Mesendoderm (in vitro differentiated cells): ENCODE measurements at regions not wholly inside any gene's neighbourhood (a gene's known extent, or its start where the extent isn't known, plus 50 kb on each side); places are given as distances from the start of the nearest gene placed in this dataset.
A peak's percentile ranks its signal among the peaks of the same experiment; 100 is the strongest.
"Not testable (repeated sequence)": the region's sequence is repeated elsewhere in the genome, so short reads cannot be mapped to it uniquely, and the experiment has no call there.

ENCODE experiments used
- DNase-seq: peaks from one replicate; pipeline ENCODE4 v3.0.0; 2013
- H2AK5ac ChIP-seq: 2 replicates; pipeline ENCODE4 v1.6.1; 2013; ENCODE audit warnings: low read length, inconsistent platforms
- H2BK120ac ChIP-seq: 2 replicates; pipeline ENCODE4 v1.6.1; 2013; ENCODE audit warnings: low read depth, mild to moderate bottlenecking, low read length, moderate library complexity, mixed read lengths
- H2BK15ac ChIP-seq: replicated peaks from 2 replicates; pipeline ENCODE4 v1.6.1; 2013; ENCODE audit warnings: low read depth, mild to moderate bottlenecking, moderate library complexity
- H2BK5ac ChIP-seq: 2 replicates; pipeline ENCODE4 v1.6.1; 2013; ENCODE audit warnings: low read length, inconsistent platforms
- H3K18ac ChIP-seq: 2 replicates; pipeline ENCODE4 v1.6.1; 2013; ENCODE audit warnings: mild to moderate bottlenecking, low read length, mixed read lengths
- H3K23ac ChIP-seq: one replicate; pipeline ENCODE4 v1.6.1; 2013; ENCODE audit warnings: low read length
- H3K27ac ChIP-seq: 2 replicates; pipeline ENCODE4 v1.5.1; 2013; ENCODE audit warnings: low read depth, mild to moderate bottlenecking, inconsistent platforms, low read length, moderate library complexity
- H3K27me3 ChIP-seq: 2 replicates; pipeline ENCODE4 v1.6.1; 2013; ENCODE audit warnings: low read length, control low read depth, mild to moderate bottlenecking, inconsistent platforms; ENCODE audit not compliant: insufficient read depth, poor library complexity
- H3K36me3 ChIP-seq: 2 replicates; pipeline ENCODE4 v1.6.1; 2013; ENCODE audit warnings: low read length, inconsistent platforms; ENCODE audit not compliant: control insufficient read depth, insufficient read depth
- H3K4ac ChIP-seq: one replicate; pipeline ENCODE4 v1.6.1; 2013; ENCODE audit warnings: low read depth, mild to moderate bottlenecking, low read length, moderate library complexity
- H3K4me1 ChIP-seq: 2 replicates; pipeline ENCODE4 v1.6.1; 2013; ENCODE audit warnings: low read depth, low read length, inconsistent platforms; ENCODE audit not compliant: control insufficient read depth
- H3K4me2 ChIP-seq: 2 replicates; pipeline ENCODE4 v1.6.1; 2013; ENCODE audit warnings: low read length
- H3K4me3 ChIP-seq: 2 replicates; pipeline ENCODE4 v1.5.1; 2013; ENCODE audit warnings: mild to moderate bottlenecking, low read length
- H3K56ac ChIP-seq: one replicate; pipeline ENCODE4 v1.6.1; 2013; ENCODE audit warnings: low read length
- H3K79me1 ChIP-seq: 2 replicates; pipeline ENCODE4 v1.6.1; 2013; ENCODE audit warnings: low read length, inconsistent platforms
- H3K79me2 ChIP-seq: 2 replicates; pipeline ENCODE4 v1.6.1; 2013; ENCODE audit warnings: mild to moderate bottlenecking, low read length; ENCODE audit not compliant: control insufficient read depth, insufficient read depth
- H3K9ac ChIP-seq: 2 replicates; pipeline ENCODE4 v1.6.1; 2013; ENCODE audit warnings: low read length, inconsistent platforms
- H4K5ac ChIP-seq: one replicate; pipeline ENCODE4 v1.6.1; 2013; ENCODE audit warnings: low read length
- H4K8ac ChIP-seq: one replicate; pipeline ENCODE4 v1.6.1; 2013; ENCODE audit warnings: low read depth, mild to moderate bottlenecking, control low read depth, low read length, moderate library complexity
- WGBS: extraction: QIAGEN DNeasy Blood & Tissue Kit; methylation state at CpG from one replicate; pipeline ENCODE4 v1.1.7; 2013; ENCODE audit warnings: low lambda C conversion rate, missing lambda C conversion rate; ENCODE audit not compliant: insufficient coverage; ENCODE audit errors: extremely low coverage; 5-methylcytosine and 5-hydroxymethylcytosine counted together

DNA sequence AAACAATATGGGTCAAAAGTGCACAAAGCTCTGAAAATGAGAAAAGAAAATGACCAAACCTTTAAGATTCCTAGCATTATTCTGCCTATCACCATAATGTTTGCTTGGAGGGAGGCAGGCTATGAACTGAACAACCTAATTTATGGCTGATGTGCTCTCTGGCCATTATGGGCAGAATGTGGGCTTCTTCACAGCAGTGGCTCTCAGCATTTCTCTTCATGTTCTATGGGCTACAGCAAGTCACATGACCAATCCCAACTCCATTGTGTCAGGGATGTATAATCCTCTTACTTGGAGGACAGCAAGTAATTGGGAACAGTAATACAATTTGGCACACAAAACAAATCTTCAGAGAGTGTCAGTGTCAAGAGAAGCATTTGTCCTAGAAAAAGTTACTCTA lies 90.3 kb upstream of the ZNF658 start:
- H3K4me1 ChIP-seq, H2BK5ac ChIP-seq, H2BK15ac ChIP-seq, H3K18ac ChIP-seq, H3K4ac ChIP-seq, H3K4me2 ChIP-seq, H3K79me1 ChIP-seq, H3K36me3 ChIP-seq, H3K27me3 ChIP-seq, H3K9ac ChIP-seq, H4K5ac ChIP-seq, H3K79me2 ChIP-seq, H3K56ac ChIP-seq, H2BK120ac ChIP-seq, H3K23ac ChIP-seq, DNase-seq, H4K8ac ChIP-seq, H3K27ac ChIP-seq, H3K4me3 ChIP-seq, H2AK5ac ChIP-seq: not testable (repeated sequence)

GRCh38 chr9:66812367-66812766 lies 88.2 kb upstream of the ZNF658 start:
- H3K4ac ChIP-seq, H3K56ac ChIP-seq, H3K4me1 ChIP-seq, H4K5ac ChIP-seq, H2BK15ac ChIP-seq, H3K4me2 ChIP-seq, H4K8ac ChIP-seq, H3K79me2 ChIP-seq, H3K4me3 ChIP-seq, H3K18ac ChIP-seq, H3K36me3 ChIP-seq, H3K27ac ChIP-seq, H3K23ac ChIP-seq, H3K9ac ChIP-seq, H2AK5ac ChIP-seq, H3K27me3 ChIP-seq, DNase-seq, H3K79me1 ChIP-seq, H2BK5ac ChIP-seq, H2BK120ac ChIP-seq: not testable (repeated sequence)
- WGBS: no CpG with 5 or more reads among the region's 1 CpG

DNA sequence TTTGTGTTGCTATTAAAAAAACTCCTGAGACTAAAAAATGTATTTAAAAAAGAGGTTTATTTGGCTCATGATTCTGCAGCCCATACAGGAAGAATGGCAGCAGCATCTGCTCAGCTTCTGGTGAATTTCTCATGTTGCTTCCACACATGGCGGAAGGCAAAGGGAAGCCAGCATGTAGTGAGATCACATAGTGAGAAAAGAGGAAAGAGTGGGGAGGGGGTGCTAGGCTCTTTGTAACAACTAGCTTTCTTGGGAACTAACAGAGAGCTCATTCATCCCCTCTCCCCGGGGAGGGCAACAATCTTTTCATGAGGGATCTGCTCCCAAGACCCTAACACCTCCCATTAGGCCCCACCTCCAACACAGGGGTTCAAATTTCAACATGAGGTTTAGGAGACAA lies 87.6 kb upstream of the ZNF658 start:
- not testable (repeated sequence) for H3K79me1 ChIP-seq, H3K18ac ChIP-seq, H3K27me3 ChIP-seq, H3K56ac ChIP-seq, H3K4ac ChIP-seq, H3K27ac ChIP-seq, H3K23ac ChIP-seq, H2BK15ac ChIP-seq, H2BK5ac ChIP-seq, H3K79me2 ChIP-seq, H3K36me3 ChIP-seq, H3K4me2 ChIP-seq, H4K8ac ChIP-seq, H4K5ac ChIP-seq, H3K4me1 ChIP-seq, H2BK120ac ChIP-seq, H3K4me3 ChIP-seq, H3K9ac ChIP-seq, H2AK5ac ChIP-seq
- peak; percentile 60 for DNase-seq
- WGBS: no CpG with 5 or more reads among the region's 2 CpGs

DNA sequence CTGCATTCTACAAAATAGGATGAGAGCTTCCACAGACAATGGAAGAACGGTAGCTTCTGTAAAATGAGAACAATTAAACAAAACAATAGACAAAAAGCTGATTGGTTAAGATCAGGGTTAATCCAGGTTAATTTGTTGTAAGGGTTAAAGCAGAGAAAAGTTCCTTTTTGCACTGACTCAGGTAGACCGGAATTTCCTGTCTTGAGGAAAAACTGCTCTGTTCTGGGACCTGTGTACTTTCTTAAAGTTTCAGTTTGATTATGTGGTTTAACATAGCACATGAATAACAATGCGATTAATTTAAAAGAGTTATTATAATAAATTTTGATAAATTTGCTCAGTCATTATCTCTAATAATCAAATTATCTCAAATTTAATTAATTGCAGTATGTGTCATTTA lies 86.5 kb upstream of the ZNF658 start:
- H3K9ac ChIP-seq, H3K27me3 ChIP-seq, H3K18ac ChIP-seq, H3K4me3 ChIP-seq, H3K4me1 ChIP-seq, H3K36me3 ChIP-seq, H3K27ac ChIP-seq, H2BK15ac ChIP-seq, H2BK5ac ChIP-seq, H3K4ac ChIP-seq, H2AK5ac ChIP-seq, H4K5ac ChIP-seq, H2BK120ac ChIP-seq, H3K79me2 ChIP-seq, H3K56ac ChIP-seq, H3K23ac ChIP-seq, H4K8ac ChIP-seq, DNase-seq, H3K79me1 ChIP-seq, H3K4me2 ChIP-seq: not testable (repeated sequence)
- no CpG with 5 or more reads among the region's 3 CpGs for WGBS

DNA sequence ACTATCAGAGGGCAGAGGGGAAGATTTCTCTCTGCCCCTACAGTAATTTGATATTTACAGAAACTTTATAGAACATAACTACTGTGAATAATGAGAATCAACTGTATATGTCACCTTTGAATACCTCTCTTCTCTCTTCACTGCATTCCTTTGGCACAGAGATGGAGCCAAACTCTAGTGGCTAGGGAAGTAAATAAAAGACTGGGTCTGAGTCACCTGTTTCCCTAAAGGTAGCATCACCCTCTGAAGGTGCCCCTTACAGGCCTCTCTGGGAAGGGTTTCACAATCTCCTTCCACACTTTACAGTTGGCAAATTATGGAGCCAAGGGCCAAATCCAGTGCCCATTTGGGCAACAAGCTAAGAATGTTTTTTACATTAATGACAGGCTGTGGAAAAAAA lies 81.0 kb upstream of the ZNF658 start:
- H2AK5ac ChIP-seq: not testable (repeated sequence)

DNA sequence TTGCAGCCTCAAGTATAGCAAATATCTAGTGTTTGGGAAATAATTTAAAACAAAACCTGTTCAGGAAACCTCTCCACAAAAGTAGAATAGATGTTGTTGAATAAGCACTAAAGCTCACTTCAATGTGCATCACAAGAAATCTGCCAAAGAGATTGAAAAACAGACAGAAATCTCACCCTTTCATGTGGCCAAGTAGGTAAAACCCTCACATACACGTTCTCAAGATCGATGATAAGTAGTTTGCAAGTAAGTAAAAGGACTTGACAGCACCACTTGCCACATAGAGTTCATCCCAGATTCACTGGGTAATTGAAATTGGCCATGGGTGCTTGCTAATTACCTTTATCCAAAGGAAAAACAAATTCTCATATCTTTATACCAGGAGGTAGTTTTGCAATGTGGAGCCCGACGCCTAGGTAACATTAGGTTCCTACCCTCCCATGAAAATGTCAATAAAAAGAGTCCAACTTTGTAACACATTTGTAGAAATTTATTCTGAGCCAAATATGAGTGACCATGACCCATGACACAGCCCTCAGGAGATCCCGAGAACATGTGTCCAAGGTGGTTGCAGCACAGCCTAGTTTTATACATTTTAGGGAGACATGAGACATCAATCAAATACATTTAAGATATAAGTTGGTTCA lies 80.4 kb upstream of the ZNF658 start:
- H4K5ac ChIP-seq, H3K4me1 ChIP-seq, H3K18ac ChIP-seq, H3K4me2 ChIP-seq, H3K79me1 ChIP-seq, H3K23ac ChIP-seq, H3K79me2 ChIP-seq, H3K36me3 ChIP-seq, H2AK5ac ChIP-seq, H3K27me3 ChIP-seq, H3K27ac ChIP-seq, H3K4ac ChIP-seq, H2BK120ac ChIP-seq, H2BK15ac ChIP-seq, DNase-seq, H3K4me3 ChIP-seq, H2BK5ac ChIP-seq, H3K9ac ChIP-seq, H3K56ac ChIP-seq, H4K8ac ChIP-seq: not testable (repeated sequence)
- no CpG with 5 or more reads among the region's 5 CpGs for WGBS

More for the DNA sequence above, 81.0 kb upstream of the ZNF658 start:
- H3K4me2 ChIP-seq, H3K4me3 ChIP-seq, H4K5ac ChIP-seq, H3K79me2 ChIP-seq, H3K18ac ChIP-seq, H3K56ac ChIP-seq, H3K27me3 ChIP-seq, H2BK15ac ChIP-seq, H2BK120ac ChIP-seq, H3K23ac ChIP-seq, H2BK5ac ChIP-seq, H3K27ac ChIP-seq, H3K4me1 ChIP-seq, H4K8ac ChIP-seq, DNase-seq, H3K4ac ChIP-seq, H3K9ac ChIP-seq, H3K36me3 ChIP-seq, H3K79me1 ChIP-seq: not testable (repeated sequence)
